GM19023 (cell line): ENCODE measurements at regions not wholly inside any gene's neighbourhood (a gene's known extent, or its start where the extent isn't known, plus 50 kb on each side); places are given as distances from the start of the nearest gene placed in this dataset.
"Not testable (repeated sequence)": the region's sequence is repeated elsewhere in the genome, so short reads cannot be mapped to it uniquely, and the experiment has no call there.

Experiments used
- ATAC-seq: cut with Tn5 transposase; IDR thresholded peaks from one replicate; pipeline ENCODE4 v1.9.1; 2021; ENCODE audit warnings: mild to moderate bottlenecking, moderate library complexity; ENCODE audit not compliant: unreplicated experiment

- no peak for ATAC-seq
Measured at GRCh38 chr1:118578276-118578675, 393.2 kb upstream of the SPAG17 start.

- ATAC-seq = no peak
Measured at GRCh38 chr1:118575060-118575459, 390.0 kb upstream of the SPAG17 start.

GRCh38 chr1:118564961-118565703, 380.1 kb upstream of the SPAG17 start:
- ATAC-seq = no peak

- peak; percentile 83 for ATAC-seq
Measured at GRCh38 chr1:118563981-118564951, 379.2 kb upstream of the SPAG17 start.

- ATAC-seq = no peak
Measured at GRCh38 chr1:118558933-118559332, 373.9 kb upstream of the SPAG17 start.

- no peak for ATAC-seq
Measured at GRCh38 chr1:118556936-118557335, 371.9 kb upstream of the SPAG17 start.

GRCh38 chr1:118555638-118556037, 370.6 kb upstream of the SPAG17 start:
- ATAC-seq = no peak

GRCh38 chr1:118535901-118536300, 350.9 kb upstream of the SPAG17 start:
- no peak for ATAC-seq

GRCh38 chr1:118511922-118512321, 326.9 kb upstream of the SPAG17 start:
- not testable (repeated sequence) for ATAC-seq

- no peak for ATAC-seq
Measured at GRCh38 chr1:118504867-118505266, 319.8 kb upstream of the SPAG17 start.

- ATAC-seq = no peak
Measured at GRCh38 chr1:118504221-118504644, 319.2 kb upstream of the SPAG17 start.

GRCh38 chr1:118503752-118504151, 318.7 kb upstream of the SPAG17 start:
- no peak for ATAC-seq

- no peak for ATAC-seq
Measured at GRCh38 chr1:118494998-118495397, 310.0 kb upstream of the SPAG17 start.

- ATAC-seq = no peak
Measured at GRCh38 chr1:118488787-118489186, 303.8 kb upstream of the SPAG17 start.

- no peak for ATAC-seq
Measured at GRCh38 chr1:118487932-118488331, 302.9 kb upstream of the SPAG17 start.

- no peak for ATAC-seq
Measured at GRCh38 chr1:118487091-118487490, 302.1 kb upstream of the SPAG17 start.

GRCh38 chr1:118486199-118486598, 301.2 kb upstream of the SPAG17 start:
- ATAC-seq = no peak

GRCh38 chr1:118485757-118486156, 300.7 kb upstream of the SPAG17 start:
- no peak for ATAC-seq

GRCh38 chr1:118484893-118485292, 299.9 kb upstream of the SPAG17 start:
- ATAC-seq = no peak

GRCh38 chr1:118483245-118484006, 298.4 kb upstream of the SPAG17 start:
- ATAC-seq = no peak

GRCh38 chr1:118481126-118481525, 296.1 kb upstream of the SPAG17 start:
- no peak for ATAC-seq
